ENCODE measurements at regions not wholly inside any gene's neighbourhood (a gene's known extent, or its start where the extent isn't known, plus 50 kb on each side); places are given as distances from the start of the nearest gene placed in this dataset.
"Not testable (repeated sequence)": the region's sequence is repeated elsewhere in the genome, so short reads cannot be mapped to it uniquely, and the experiment has no call there.

DNA sequence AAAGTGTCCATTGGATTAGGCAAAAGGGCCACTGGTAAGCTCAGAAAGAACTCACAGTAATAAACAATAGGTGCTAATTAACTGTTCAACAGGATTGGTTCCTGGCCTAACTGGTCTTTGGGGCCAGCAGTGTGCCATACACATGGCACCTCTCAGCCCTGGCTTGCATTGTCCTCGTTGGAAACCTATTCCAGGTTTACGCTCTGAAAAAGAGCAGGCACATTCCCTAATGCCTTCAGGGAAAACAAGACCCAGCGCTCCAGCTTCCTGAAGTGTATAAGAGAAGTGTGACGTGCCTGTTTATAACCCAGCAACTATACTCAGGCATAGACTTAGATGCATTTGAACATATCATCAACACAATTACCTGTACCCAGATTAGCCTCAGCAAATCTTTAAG is 51.9 kb upstream of the RBM47 start:
- no peak for DNase-seq (ENCODE audit: low spot score)
- Histone ChIP-seq H3K4me3 (no peak overlapping the region), H3K27ac (no peak overlapping the region)
- TF ChIP-seq, protein P1, sequence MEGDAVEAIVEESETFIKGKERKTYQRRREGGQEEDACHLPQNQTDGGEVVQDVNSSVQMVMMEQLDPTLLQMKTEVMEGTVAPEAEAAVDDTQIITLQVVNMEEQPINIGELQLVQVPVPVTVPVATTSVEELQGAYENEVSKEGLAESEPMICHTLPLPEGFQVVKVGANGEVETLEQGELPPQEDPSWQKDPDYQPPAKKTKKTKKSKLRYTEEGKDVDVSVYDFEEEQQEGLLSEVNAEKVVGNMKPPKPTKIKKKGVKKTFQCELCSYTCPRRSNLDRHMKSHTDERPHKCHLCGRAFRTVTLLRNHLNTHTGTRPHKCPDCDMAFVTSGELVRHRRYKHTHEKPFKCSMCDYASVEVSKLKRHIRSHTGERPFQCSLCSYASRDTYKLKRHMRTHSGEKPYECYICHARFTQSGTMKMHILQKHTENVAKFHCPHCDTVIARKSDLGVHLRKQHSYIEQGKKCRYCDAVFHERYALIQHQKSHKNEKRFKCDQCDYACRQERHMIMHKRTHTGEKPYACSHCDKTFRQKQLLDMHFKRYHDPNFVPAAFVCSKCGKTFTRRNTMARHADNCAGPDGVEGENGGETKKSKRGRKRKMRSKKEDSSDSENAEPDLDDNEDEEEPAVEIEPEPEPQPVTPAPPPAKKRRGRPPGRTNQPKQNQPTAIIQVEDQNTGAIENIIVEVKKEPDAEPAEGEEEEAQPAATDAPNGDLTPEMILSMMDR (IDR thresholded peaks at IDR 0.05): no peak

DNA sequence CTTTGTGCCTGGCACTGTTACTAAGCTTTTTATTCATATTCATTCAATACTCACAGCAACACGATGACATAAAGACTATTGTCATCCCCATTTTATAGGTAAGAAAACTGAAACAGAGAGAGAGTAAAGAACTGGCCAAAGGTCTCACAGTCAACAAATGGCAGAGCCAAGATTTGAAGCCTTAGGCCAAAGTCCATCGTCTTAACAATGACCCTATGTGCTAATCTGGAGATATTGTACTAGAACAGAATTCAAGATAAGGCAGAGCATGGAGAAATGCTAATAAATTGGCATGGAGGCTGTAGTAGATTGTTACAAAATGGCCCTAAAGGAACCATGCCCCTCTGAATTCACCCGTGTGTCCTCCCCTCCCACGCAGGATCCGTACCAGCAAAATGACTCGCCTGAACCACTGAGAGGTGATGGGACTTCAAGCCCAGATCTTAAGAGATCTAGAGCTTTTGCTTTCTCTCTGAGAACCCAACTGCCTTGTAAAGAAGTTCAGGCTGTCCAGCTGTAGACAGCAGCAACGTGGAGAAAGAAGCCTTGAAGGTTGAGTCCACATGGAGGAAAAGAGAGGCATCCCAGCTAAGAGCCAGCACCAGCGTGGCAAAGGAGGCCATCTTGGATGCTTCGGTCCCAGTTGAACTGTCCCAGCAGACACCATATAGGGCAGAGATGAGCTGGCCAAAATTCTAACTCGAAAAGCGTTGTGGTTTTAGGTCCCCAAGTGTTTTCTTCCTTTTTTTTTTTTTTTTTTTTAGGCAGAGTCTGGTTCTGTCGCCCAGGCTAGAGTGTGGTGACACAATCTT is 52.8 kb upstream of the RBM47 start:
- DNase-seq (ENCODE audit: low spot score): no peak
- no peak overlapping the region for H3K4me3 ChIP-seq
- TF ChIP-seq, protein P1 (IDR thresholded peaks at IDR 0.05): no peak
- no peak overlapping the region for H3K27ac ChIP-seq

DNA sequence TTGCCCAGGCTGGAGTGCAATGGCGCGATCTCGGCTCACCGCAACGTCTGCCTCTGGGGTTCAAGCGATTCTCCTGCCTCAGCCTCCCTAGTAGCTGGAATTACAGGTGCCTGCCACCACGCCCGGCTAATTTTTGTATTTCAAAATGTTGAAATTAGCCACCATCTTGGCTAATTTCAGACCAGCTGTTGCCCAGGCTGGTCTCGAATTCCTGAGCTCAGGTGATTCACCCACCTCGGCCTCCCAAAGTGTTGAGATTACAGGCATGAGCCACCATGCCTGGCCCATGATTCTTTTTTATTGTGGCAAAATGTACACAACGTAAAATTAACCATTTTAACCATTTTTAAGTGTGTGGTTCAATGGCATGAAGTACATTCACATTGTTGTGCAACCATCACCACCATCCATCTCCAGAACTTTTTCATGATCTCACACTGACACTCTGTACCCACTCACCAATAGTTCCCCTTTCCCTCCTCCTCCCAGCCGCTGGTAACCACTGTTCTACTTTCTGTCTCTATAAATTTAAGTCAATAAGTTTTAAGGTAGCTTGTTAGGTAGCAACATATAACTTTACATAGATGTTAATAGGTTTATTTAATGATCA is 54.0 kb upstream of the RBM47 start:
- H3K4me3 ChIP-seq; DNase-seq (ENCODE audit: low spot score); H3K27ac ChIP-seq: not testable (repeated sequence)

DNA sequence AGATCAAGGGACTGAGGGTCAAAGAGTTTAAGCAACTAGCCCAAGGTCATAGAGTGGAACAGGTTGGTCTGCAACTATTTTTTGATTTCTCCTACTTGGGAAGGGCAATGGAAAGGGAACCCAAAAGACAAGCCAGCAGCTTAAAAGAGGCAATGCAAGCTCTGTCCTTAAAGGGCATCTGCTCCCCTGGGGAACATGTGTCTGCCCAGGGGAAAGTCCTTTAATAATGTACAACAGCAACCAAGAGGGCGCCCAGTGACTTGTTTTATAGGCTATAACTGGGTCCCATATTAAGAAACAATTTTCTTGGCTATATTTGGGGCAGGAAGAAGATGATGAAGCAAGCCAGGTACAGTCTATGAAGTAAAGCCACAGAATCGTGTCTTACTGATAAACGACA is 54.7 kb upstream of the RBM47 start:
- no peak for DNase-seq (ENCODE audit: low spot score)
- TF ChIP-seq, protein P1 (IDR thresholded peaks at IDR 0.05): no peak
- Histone ChIP-seq H3K4me3 (no peak overlapping the region), H3K27ac (no peak overlapping the region)

DNA sequence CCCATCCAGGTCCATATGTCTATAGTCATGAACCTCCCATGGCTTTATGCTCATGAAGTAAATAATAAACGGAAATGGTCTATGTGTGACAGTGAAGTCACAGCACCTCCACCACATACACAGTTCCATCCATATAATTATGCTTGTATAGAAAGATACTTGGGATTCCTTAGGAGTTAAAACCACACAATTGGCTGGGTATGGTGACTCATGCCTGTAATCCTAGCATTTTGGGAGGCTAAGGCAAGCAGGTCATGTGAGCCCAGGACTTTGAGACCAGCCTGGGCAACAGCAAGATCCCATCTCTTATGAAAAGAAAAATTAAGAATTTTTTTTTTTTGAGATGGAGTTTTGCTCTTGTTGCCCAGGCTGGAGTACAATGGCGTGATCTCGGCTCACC is 55.6 kb upstream of the RBM47 start:
- TF ChIP-seq, protein P1 (IDR thresholded peaks at IDR 0.05): no peak
- no peak for DNase-seq (ENCODE audit: low spot score)
- Histone ChIP-seq H3K27ac (no peak overlapping the region), H3K4me3 (no peak overlapping the region)

DNA sequence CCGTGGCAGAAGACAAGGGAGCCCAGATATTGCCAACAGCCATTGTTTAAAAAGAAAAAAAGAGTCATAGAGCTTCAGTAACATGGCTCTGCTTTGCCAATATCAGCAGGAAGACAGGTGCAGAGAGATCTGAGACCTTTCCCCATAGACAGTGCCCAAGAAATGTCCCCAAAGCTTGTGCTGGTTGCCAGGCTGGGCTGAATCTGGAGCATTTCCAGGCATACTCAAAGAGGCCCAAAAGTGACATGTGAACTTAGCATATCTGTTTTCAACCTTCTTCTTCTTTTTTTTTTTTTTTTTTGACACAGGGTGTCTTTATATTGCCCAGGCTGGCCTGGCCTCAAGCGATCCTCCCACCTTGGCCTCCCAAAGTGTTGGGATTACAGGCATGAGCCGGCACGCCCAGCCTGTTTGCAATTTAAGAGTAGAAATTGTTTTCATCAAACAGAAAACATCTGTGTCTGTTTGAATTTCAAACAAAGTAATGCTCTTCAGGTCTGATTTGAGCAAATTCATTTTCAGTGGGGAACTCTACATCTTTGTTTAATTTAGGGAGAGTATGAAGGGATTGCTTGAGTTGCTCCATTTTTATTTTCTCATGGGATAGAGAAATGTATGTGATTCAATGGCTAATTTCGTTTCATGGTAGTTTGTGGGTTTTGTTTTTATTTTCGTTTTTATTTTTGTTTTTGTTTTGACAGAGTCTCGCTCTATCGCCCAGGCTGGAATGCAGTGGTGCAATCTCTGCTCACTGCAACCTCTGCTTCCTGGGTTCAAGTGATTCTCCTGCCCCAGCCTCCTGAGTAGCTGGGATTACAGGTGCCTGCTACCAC is 56.6 kb upstream of the RBM47 start:
- peak; percentile 8 for DNase-seq (ENCODE audit: low spot score)
- H3K27ac ChIP-seq: no peak overlapping the region
- TF ChIP-seq, protein P1 (IDR thresholded peaks at IDR 0.05): no peak
- no peak overlapping the region for H3K4me3 ChIP-seq

- Histone ChIP-seq H3K4me3 (no peak overlapping the region), H3K27ac (no peak overlapping the region)
- no peak for DNase-seq (ENCODE audit: low spot score)
- TF ChIP-seq, protein P1 (IDR thresholded peaks at IDR 0.05): no peak
Observed at GRCh38 chr4:40687676-40688389, 58.2 kb upstream of the RBM47 start.

Data from coronary artery (tissue), 2 donors.